ENCODE measurements at regions not wholly inside any gene's neighbourhood (a gene's known extent, or its start where the extent isn't known, plus 50 kb on each side); places are given as distances from the start of the nearest gene placed in this dataset.
"Not testable (repeated sequence)": the region's sequence is repeated elsewhere in the genome, so short reads cannot be mapped to it uniquely, and the experiment has no call there.

DNA sequence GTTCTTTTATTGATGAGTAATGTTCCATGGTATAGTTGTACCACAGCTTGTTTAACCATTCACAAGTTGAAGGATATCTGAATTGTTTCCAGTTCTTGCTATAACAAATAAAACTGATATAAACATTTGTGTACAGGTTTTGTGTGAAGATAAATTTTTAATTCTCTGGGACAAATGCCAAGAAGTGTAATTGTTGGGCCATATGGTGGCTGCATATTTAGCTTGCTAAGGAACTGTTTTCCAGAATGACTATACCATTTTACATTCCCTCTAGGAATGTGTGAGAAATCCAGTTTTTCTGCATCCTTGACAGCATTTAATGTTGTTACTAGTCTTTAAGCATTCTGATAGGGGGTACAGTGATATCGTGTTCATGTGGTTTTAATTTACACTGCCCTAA lies 368.5 kb downstream of the KIF2B start:
- TF ChIP-seq, protein P1, sequence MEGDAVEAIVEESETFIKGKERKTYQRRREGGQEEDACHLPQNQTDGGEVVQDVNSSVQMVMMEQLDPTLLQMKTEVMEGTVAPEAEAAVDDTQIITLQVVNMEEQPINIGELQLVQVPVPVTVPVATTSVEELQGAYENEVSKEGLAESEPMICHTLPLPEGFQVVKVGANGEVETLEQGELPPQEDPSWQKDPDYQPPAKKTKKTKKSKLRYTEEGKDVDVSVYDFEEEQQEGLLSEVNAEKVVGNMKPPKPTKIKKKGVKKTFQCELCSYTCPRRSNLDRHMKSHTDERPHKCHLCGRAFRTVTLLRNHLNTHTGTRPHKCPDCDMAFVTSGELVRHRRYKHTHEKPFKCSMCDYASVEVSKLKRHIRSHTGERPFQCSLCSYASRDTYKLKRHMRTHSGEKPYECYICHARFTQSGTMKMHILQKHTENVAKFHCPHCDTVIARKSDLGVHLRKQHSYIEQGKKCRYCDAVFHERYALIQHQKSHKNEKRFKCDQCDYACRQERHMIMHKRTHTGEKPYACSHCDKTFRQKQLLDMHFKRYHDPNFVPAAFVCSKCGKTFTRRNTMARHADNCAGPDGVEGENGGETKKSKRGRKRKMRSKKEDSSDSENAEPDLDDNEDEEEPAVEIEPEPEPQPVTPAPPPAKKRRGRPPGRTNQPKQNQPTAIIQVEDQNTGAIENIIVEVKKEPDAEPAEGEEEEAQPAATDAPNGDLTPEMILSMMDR (IDR thresholded peaks at IDR 0.05), result no peak
- no peaks in the 10 kb centered on the region for H3K4me1 ChIP-seq
- H3K36me3 ChIP-seq, result no peaks in the 10 kb centered on the region
- no peaks in the 10 kb centered on the region for H3K9me3 ChIP-seq
- DNase-seq (ENCODE audit: low spot score in 2 of 2), result no peak
- H3K4me3 ChIP-seq, result no peak overlapping the region
- H3K27me3 ChIP-seq, result no peaks in the 10 kb centered on the region
- no peak overlapping the region for H3K27ac ChIP-seq
- WGBS, 2 donors, result 84 to 87% methylated on average over 1 of the region's 1 CpG

DNA sequence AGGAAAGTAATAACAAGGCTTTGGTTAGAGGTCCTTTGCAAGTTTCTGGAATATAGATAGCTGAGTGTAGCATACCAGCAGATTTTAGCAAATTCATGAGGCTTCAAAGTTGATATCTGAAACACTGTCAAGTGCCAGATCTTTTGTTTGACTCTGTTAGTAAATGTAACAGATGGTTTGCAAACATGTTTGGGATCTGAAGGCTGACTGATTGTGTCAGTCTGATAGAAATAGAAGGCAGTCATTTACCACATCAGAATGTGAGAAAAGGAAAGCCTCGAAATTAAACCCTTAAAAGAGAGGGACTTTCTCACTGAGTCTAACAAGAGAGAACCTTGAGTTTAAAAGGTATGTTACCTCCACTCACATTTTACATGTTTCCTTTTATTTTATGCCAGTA lies 371.5 kb downstream of the KIF2B start:
- no peak for TF ChIP-seq POLR2A (IDR thresholded peaks at IDR 0.05)
- TF ChIP-seq, protein P1 (IDR thresholded peaks at IDR 0.05), result no peak
- TF ChIP-seq EP300 (IDR thresholded peaks at IDR 0.05), result no peak
- Histone ChIP-seq H3K36me3 (no peaks in the 10 kb centered on the region), H3K27me3 (no peaks in the 10 kb centered on the region), H3K27ac (no peak overlapping the region), H3K4me3 (no peak overlapping the region), H3K9me3 (no peaks in the 10 kb centered on the region), H3K4me1 (no peaks in the 10 kb centered on the region)
- WGBS, 2 donors, result 63 to 64% methylated on average over 1 of the region's 1 CpG
- DNase-seq (ENCODE audit: low spot score in 2 of 2), result no peak

GRCh38 chr17:54196751-54197150 lies 374.0 kb downstream of the KIF2B start:
- 95 to 96% methylated on average over 3 of the region's 3 CpGs for WGBS, 2 donors
- no peak overlapping the region for H3K4me3 ChIP-seq
- TF ChIP-seq, protein P1 (IDR thresholded peaks at IDR 0.05), result no peak
- TF ChIP-seq EP300 (IDR thresholded peaks at IDR 0.05) (no peak), POLR2A (IDR thresholded peaks at IDR 0.05) (no peak)
- no peaks in the 10 kb centered on the region for H3K9me3 ChIP-seq
- no peaks in the 10 kb centered on the region for H3K27me3 ChIP-seq
- H3K27ac ChIP-seq, result no peak overlapping the region
- no peaks in the 10 kb centered on the region for H3K4me1 ChIP-seq
- no peaks in the 10 kb centered on the region for H3K36me3 ChIP-seq
- no peak for DNase-seq (ENCODE audit: low spot score in 2 of 2)

DNA sequence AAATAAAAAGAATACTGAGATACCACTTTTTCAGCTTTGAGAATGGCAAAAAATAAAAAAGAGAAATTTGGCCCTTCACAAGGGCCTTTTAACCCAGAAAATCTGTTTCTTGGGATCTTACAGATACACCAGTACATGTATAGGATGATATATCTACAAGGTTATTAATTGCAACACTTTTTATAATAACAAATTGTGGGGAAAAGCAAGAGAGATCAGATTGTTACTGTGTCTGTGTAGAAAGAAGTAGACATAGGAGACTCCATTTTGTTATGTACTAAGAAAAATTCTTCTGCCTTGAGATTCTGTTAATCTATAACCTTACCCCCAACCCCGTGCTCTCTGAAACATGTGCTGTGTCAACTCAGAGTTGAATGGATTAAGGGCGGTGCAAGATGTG lies 378.7 kb downstream of the KIF2B start:
- WGBS, 2 donors, result 8% methylated on average over 2 of the region's 2 CpGs; no CpG with 5 or more reads in 1 of the 2 donors
- H3K27me3 ChIP-seq; H3K4me1 ChIP-seq; H3K36me3 ChIP-seq; H3K9me3 ChIP-seq; H3K4me3 ChIP-seq; H3K27ac ChIP-seq; DNase-seq (ENCODE audit: low spot score in 2 of 2): not testable (repeated sequence)

DNA sequence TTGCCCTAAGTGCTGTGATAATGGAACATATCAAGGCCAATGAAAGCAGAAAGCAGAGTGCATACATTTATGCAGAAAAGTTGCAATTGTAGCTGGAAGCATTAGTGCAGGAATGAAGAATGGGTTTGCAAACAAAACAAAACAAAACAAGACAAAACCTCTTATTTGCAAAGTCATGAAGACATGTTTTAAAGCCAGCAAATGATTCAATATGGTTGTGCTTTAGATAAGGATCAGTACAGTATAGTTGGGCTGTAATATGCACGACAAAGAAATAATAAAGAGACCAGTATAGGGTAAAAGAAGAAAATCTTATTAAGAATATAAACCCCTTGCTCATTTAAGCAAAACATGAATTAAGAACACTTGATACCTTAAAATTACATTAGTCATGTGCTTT lies 398.1 kb downstream of the KIF2B start:
- H3K36me3 ChIP-seq, result no peaks in the 10 kb centered on the region
- no peak overlapping the region for H3K4me3 ChIP-seq
- no peaks in the 10 kb centered on the region for H3K9me3 ChIP-seq
- no peak overlapping the region for H3K27ac ChIP-seq
- H3K4me1 ChIP-seq, result no peaks in the 10 kb centered on the region
- 65 to 68% methylated on average over 1 of the region's 1 CpG for WGBS, 2 donors
- no peak for DNase-seq (ENCODE audit: low spot score in 2 of 2)
- no peaks in the 10 kb centered on the region for H3K27me3 ChIP-seq
- TF ChIP-seq EP300 (IDR thresholded peaks at IDR 0.05), result no peak
- TF ChIP-seq, protein P1 (IDR thresholded peaks at IDR 0.05), result no peak
- TF ChIP-seq POLR2A (IDR thresholded peaks at IDR 0.05), result no peak

DNA sequence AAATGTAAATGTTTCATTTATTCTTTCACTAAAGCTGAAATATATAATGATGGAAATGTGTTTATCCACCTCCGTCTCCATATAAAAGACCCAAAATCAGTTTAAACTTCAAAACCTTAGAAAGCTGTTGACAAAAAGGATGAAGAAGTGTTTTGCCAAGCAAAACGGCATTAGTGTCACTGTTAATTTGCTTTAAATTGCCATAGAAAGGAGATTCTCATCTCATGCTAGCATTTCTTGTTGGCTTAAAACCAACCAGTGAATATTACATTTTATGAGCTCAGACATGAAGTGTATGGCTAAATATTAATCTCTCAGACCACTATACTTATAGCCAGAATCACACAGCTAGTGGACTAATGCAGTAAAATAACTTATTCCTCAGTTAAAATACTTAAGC lies 398.8 kb downstream of the KIF2B start:
- H3K4me3 ChIP-seq, result no peak overlapping the region
- DNase-seq (ENCODE audit: low spot score in 2 of 2), result no peak
- H3K36me3 ChIP-seq, result no peaks in the 10 kb centered on the region
- no peaks in the 10 kb centered on the region for H3K27me3 ChIP-seq
- no peaks in the 10 kb centered on the region for H3K9me3 ChIP-seq
- H3K27ac ChIP-seq, result no peak overlapping the region
- TF ChIP-seq POLR2A (IDR thresholded peaks at IDR 0.05) (no peak), EP300 (IDR thresholded peaks at IDR 0.05) (no peak)
- TF ChIP-seq, protein P1 (IDR thresholded peaks at IDR 0.05), result no peak
- no peaks in the 10 kb centered on the region for H3K4me1 ChIP-seq
- 36 to 70% methylated on average over 2 of the region's 2 CpGs for WGBS, 2 donors
